Esophagus squamous epithelium (tissue), 5 donors: ENCODE measurements at regions not wholly inside any gene's neighbourhood (a gene's known extent, or its start where the extent isn't known, plus 50 kb on each side); places are given as distances from the start of the nearest gene placed in this dataset.

Experiments used
- DNase-seq: peaks from one replicate; lab custom pipeline; 2025; lab: John Stamatoyannopoulos, UW
- H3K27ac ChIP-seq, 4 donors: fragments of 200-600 bp; sonication (generic); one replicate each; pipeline ENCODE4 v1.5.1; 2016 to 2019; ENCODE audit warnings: mild to moderate bottlenecking in 1 of 4
- H3K27me3 ChIP-seq, 4 donors: fragments of 200-600 bp; sonication (generic); 1 replicate in 3 of 4; 2 replicates in 1 of 4; pipeline versions ENCODE4 v1.5.1 to v1.6.0; 2017 to 2021; ENCODE audit warnings: antibody characterized with exemption in 1 of 4
- H3K36me3 ChIP-seq, 3 donors: fragments of 200-600 bp; sonication (generic); one replicate each; pipeline ENCODE4 v1.5.1; 2016 to 2019
- H3K4me1 ChIP-seq, 3 donors: fragments of 200-600 bp; sonication (generic); one replicate each; pipeline ENCODE4 v1.5.1; 2017 to 2019
- H3K4me3 ChIP-seq, 4 donors: fragments of 200-600 bp; sonication (generic); 1 replicate in 3 of 4; 2 replicates in 1 of 4; pipeline ENCODE4 v1.5.1; 2016 to 2019; ENCODE audit warnings: mild to moderate bottlenecking in 2 of 4, moderate library complexity in 1 of 4
- H3K9me3 ChIP-seq, 3 donors: fragments of 200-600 bp; sonication (generic); one replicate each; pipeline ENCODE4 v1.5.1; 2016 to 2019
- POLR2A ChIP-seq, 4 donors: fragments of 450-650 bp; IDR thresholded peaks; one replicate each; pipeline ENCODE4 v1.6.1; 2017; ENCODE audit warnings: antibody characterized with exemption in 4 of 4, mild to moderate bottlenecking in 4 of 4, moderate library complexity in 3 of 4
- WGBS, 2 donors: methylation state at CpG; one replicate each; pipeline ENCODE4 v1.1.5; 2018; 5-methylcytosine and 5-hydroxymethylcytosine counted together
- intact Hi-C: fragments of 100-400 bp; cut with DNase I; formaldehyde crosslinking; loops from one replicate; pipeline ENCODE4 v1.15.0; 2022
- TF ChIP-seq, protein P1 (sequence below), 6 experiments: fragments of 450-650 bp in 4 of 6; fragments of 200-600 bp in 2 of 6; sonication (generic) in 2 of 6; IDR thresholded peaks; one replicate each; pipeline ENCODE4 v1.5.1; 2016 to 2019; ENCODE audit warnings: antibody characterized with exemption in 6 of 6, mild to moderate bottlenecking in 4 of 6, moderate library complexity in 4 of 6
- donor health status: DM: yes; HTN: yes; CAD: no.

DNA sequence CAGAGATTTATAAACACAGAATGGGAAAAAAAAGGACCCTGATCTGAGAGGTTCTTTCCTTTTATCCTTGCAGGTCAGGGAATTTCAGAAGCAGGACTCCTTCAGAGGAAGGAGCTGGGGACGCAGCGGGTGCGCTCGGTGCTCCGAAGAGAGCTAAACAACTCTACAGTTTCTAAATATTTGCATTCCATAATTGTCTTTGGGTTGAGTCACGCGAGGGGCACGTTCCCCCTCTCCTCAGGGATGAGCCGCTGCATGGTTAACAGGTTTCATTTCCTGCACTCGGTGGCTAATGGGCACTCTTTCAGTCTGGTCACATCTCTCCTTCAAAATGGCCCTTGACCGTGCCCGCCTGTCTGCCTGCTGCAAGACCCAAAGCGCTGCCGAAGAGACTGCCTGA, 165.0 kb upstream of the HMHB1 start:
- TF ChIP-seq POLR2A (IDR thresholded peaks at IDR 0.05): no peak
- TF ChIP-seq, protein P1, sequence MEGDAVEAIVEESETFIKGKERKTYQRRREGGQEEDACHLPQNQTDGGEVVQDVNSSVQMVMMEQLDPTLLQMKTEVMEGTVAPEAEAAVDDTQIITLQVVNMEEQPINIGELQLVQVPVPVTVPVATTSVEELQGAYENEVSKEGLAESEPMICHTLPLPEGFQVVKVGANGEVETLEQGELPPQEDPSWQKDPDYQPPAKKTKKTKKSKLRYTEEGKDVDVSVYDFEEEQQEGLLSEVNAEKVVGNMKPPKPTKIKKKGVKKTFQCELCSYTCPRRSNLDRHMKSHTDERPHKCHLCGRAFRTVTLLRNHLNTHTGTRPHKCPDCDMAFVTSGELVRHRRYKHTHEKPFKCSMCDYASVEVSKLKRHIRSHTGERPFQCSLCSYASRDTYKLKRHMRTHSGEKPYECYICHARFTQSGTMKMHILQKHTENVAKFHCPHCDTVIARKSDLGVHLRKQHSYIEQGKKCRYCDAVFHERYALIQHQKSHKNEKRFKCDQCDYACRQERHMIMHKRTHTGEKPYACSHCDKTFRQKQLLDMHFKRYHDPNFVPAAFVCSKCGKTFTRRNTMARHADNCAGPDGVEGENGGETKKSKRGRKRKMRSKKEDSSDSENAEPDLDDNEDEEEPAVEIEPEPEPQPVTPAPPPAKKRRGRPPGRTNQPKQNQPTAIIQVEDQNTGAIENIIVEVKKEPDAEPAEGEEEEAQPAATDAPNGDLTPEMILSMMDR (IDR thresholded peaks at IDR 0.05): no peak
- no peaks in the 10 kb centered on the region for H3K9me3 ChIP-seq
- H3K27ac ChIP-seq: no peak overlapping the region
- 77 to 91% methylated on average over 14 of the region's 14 CpGs for WGBS, 2 donors
- no peak overlapping the region for H3K4me3 ChIP-seq
- H3K27me3 ChIP-seq: no peaks in the 10 kb centered on the region
- intact Hi-C loops: no loop called here
- H3K4me1 ChIP-seq: peaks cover 0 to 11% (median 0%) of the 10 kb centered on the region in 3 donors
- no peaks in the 10 kb centered on the region for H3K36me3 ChIP-seq
- DNase-seq: no peak

- Histone ChIP-seq H3K9me3 (no peaks in the 10 kb centered on the region), H3K36me3 (no peaks in the 10 kb centered on the region), H3K27ac (no peak overlapping the region), H3K4me3 (no peak overlapping the region), H3K4me1 (peaks cover 0 to 7% (median 0%) of the 10 kb centered on the region in 3 donors), H3K27me3 (no peaks in the 10 kb centered on the region)
- DNase-seq: no peak
- WGBS, 2 donors: 86 to 89% methylated on average over 6 of the region's 6 CpGs
- intact Hi-C loops: no loop called here
- no peak for TF ChIP-seq POLR2A (IDR thresholded peaks at IDR 0.05)
- TF ChIP-seq, protein P1 (IDR thresholded peaks at IDR 0.05): no peak
Measured at GRCh38 chr5:143645356-143645755, 166.6 kb upstream of the HMHB1 start.

DNA sequence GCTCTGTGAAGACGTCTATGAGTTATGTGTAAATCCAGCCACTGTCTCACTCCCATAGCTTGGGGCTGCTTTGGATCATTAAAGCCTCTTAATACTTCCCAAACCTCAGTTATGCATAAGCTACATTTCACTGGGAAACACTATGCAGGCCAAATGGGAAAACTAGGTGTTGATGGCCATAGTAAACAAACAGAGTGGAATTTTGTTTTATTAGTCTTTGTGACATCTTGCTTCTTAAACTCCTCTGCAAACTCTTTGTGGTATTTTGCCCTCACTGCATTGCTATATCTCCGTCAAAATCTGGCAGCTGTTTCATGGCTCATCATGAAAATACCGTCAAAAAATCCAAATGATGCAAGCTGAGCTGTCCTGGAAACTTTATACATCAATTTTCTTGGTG, 167.2 kb upstream of the HMHB1 start:
- no peak overlapping the region for H3K27ac ChIP-seq
- no peak overlapping the region for H3K4me3 ChIP-seq
- no peak for DNase-seq
- H3K4me1 ChIP-seq: peaks cover 0 to 3% (median 0%) of the 10 kb centered on the region in 3 donors
- no peaks in the 10 kb centered on the region for H3K36me3 ChIP-seq
- no peaks in the 10 kb centered on the region for H3K9me3 ChIP-seq
- no peaks in the 10 kb centered on the region for H3K27me3 ChIP-seq
- WGBS, 2 donors: 47 to 73% methylated on average over 3 of the region's 3 CpGs
- intact Hi-C loops: no loop called here
- TF ChIP-seq POLR2A (IDR thresholded peaks at IDR 0.05): no peak
- TF ChIP-seq, protein P1 (IDR thresholded peaks at IDR 0.05): no peak

GRCh38 chr5:143642791-143643190, 169.2 kb upstream of the HMHB1 start:
- TF ChIP-seq, protein P1 (IDR thresholded peaks at IDR 0.05): no peak
- no peak for TF ChIP-seq POLR2A (IDR thresholded peaks at IDR 0.05)
- no peak overlapping the region for H3K4me3 ChIP-seq
- H3K36me3 ChIP-seq: no peaks in the 10 kb centered on the region
- intact Hi-C loops: no loop called here
- H3K4me1 ChIP-seq: no peaks in the 10 kb centered on the region
- H3K27me3 ChIP-seq: no peaks in the 10 kb centered on the region
- DNase-seq: no peak
- H3K27ac ChIP-seq: no peak overlapping the region
- no peaks in the 10 kb centered on the region for H3K9me3 ChIP-seq

DNA sequence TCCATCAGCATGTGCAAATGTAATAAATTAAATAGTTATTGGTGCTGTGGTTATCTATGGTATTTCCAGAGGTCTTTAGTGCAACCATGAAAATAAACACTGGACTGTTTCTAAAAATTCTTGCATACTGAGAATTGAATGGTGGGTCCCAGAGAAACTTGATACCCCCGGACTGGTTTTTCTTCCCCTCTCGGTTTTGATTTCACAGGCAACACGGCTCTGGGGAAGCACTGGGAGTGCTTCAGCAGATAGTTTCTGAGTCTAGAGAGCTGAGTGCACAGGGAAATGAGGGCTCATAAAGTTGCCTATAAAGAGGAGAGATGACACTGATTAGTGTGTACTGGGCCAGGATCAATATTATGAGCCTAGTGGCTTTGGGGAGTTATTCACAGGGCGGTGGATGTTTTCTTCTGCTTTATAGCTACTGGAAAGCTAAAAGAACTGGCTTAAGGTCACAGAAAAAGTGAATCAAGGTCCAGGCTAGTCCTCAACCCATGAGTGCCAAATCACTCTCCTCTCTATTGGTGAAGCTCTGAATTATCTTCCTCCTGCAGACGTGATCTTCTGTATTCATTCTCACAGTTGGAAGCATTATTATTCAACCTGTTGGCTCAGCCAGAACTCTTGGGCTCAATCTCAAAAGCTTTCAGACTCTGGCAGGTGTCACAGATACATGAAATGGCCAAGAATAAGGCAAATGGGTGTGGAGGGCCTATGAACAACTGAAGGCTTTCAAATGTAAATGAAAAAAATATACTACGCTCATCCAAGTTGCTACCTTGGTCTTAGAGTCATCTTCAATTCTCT, 170.2 kb upstream of the HMHB1 start:
- Histone ChIP-seq H3K27me3 (no peaks in the 10 kb centered on the region), H3K9me3 (no peaks in the 10 kb centered on the region), H3K4me3 (no peak overlapping the region), H3K36me3 (no peaks in the 10 kb centered on the region), H3K27ac (no peak overlapping the region), H3K4me1 (no peaks in the 10 kb centered on the region)
- TF ChIP-seq, protein P1 (IDR thresholded peaks at IDR 0.05): no peak
- TF ChIP-seq POLR2A (IDR thresholded peaks at IDR 0.05): no peak
- no peak for DNase-seq
- intact Hi-C loops: no loop called here
- 63 to 65% methylated on average over 4 to 6 of the region's 6 CpGs for WGBS, 2 donors
